GM23338 (cell line): ENCODE measurements at regions not wholly inside any gene's neighbourhood (a gene's known extent, or its start where the extent isn't known, plus 50 kb on each side); places are given as distances from the start of the nearest gene placed in this dataset.

Source experiments
- ATAC-seq: fragments of 200-7000 bp; cut with Tn5 transposase; 3 replicates; pipeline ENCODE4 v1.9.1; 2020
- DNase-seq: peaks from one replicate; pipeline ENCODE4 v3.0.0-alpha.2; 2015; ENCODE audit warnings: low spot score
- H2AFZ ChIP-seq: fragments of 200-600 bp; sonication (generic); 2 replicates; pipeline ENCODE4 v1.8.0; 2016; ENCODE audit warnings: antibody characterized with exemption, mild to moderate bottlenecking, moderate library complexity
- H3F3A ChIP-seq: fragments of 200-600 bp; sonication (generic); replicated peaks from 2 replicates; pipeline ENCODE4 v1.8.0; 2017; ENCODE audit warnings: antibody characterized with exemption, mixed run types, low read depth
- H3K27ac ChIP-seq: fragments of 200-600 bp; sonication (generic); 2 replicates; pipeline ENCODE4 v1.6.1; 2016; ENCODE audit warnings: low read depth
- H3K27me3 ChIP-seq: fragments of 200-600 bp; sonication (generic); 2 replicates; pipeline ENCODE4 v1.8.0; 2016; ENCODE audit warnings: mild to moderate bottlenecking, mixed run types, moderate library complexity; ENCODE audit not compliant: insufficient read depth
- H3K36me3 ChIP-seq: fragments of 200-600 bp; sonication (generic); 2 replicates; pipeline ENCODE4 v1.8.0; 2016; ENCODE audit warnings: mild to moderate bottlenecking; ENCODE audit not compliant: insufficient read depth
- H3K4me1 ChIP-seq: fragments of 200-600 bp; sonication (generic); 2 replicates; pipeline ENCODE4 v1.8.0; 2016; ENCODE audit warnings: mild to moderate bottlenecking, moderate library complexity; ENCODE audit not compliant: insufficient read depth
- H3K4me2 ChIP-seq: fragments of 200-600 bp; sonication (generic); 2 replicates; pipeline ENCODE4 v1.7.1; 2017; ENCODE audit warnings: mixed run types
- H3K4me3 ChIP-seq: fragments of 200-600 bp; sonication (generic); 2 replicates; pipeline ENCODE4 v1.6.1; 2016; ENCODE audit warnings: mixed run types
- H3K79me2 ChIP-seq: fragments of 200-600 bp; sonication (generic); replicated peaks from 2 replicates; pipeline ENCODE4 v1.8.0; 2017; ENCODE audit warnings: mild to moderate bottlenecking; ENCODE audit not compliant: insufficient read depth
- H3K9me2 ChIP-seq: fragments of 200-600 bp; sonication (generic); 2 replicates; pipeline ENCODE4 v1.8.0; 2017; ENCODE audit not compliant: insufficient read depth
- H4K20me1 ChIP-seq: fragments of 200-600 bp; sonication (generic); replicated peaks from 2 replicates; pipeline ENCODE4 v1.8.0; 2017; ENCODE audit warnings: mild to moderate bottlenecking; ENCODE audit not compliant: insufficient read depth
- H3K27ac Mint-ChIP-seq: 2 replicates; pipeline ENCODE4 v1.8.0; 2020; ENCODE audit warnings: inconsistent platforms, mild to moderate bottlenecking, moderate library complexity, mixed read lengths
- H3K27me3 Mint-ChIP-seq: 3 replicates; pipeline ENCODE4 v1.8.0; 2022; ENCODE audit warnings: low read depth, mild to moderate bottlenecking, moderate library complexity, mixed read lengths, inconsistent platforms; ENCODE audit not compliant: insufficient read depth, poor library complexity
- H3K36me3 Mint-ChIP-seq: 3 replicates; pipeline ENCODE4 v1.8.0; 2021; ENCODE audit warnings: low read depth, mild to moderate bottlenecking, inconsistent platforms, moderate library complexity, mixed read lengths
- H3K4me1 Mint-ChIP-seq: 3 replicates; pipeline ENCODE4 v1.8.0; 2020; ENCODE audit warnings: mild to moderate bottlenecking, inconsistent platforms, mixed read lengths
- H3K4me3 Mint-ChIP-seq: 3 replicates; pipeline ENCODE4 v1.8.0; 2021; ENCODE audit warnings: moderate library complexity, mild to moderate bottlenecking, inconsistent platforms, mixed read lengths
- H3K9me3 Mint-ChIP-seq: 3 replicates; pipeline ENCODE4 v1.8.0; 2020; ENCODE audit warnings: moderate library complexity, mild to moderate bottlenecking, inconsistent platforms, mixed read lengths
- CREB1 ChIP-seq: fragments of 250-450 bp; sonication (Bioruptor Pico); IDR thresholded peaks from 2 replicates; pipeline ENCODE4 v1.5.0; 2020; ENCODE audit warnings: low read depth, mild to moderate bottlenecking, moderate library complexity
- CTCF ChIP-seq, 2 experiments: fragments of 200-600 bp in 1 of 2; sonication (generic) in 1 of 2; conservative IDR thresholded peaks; 2 replicates each; pipeline versions ENCODE4 v1.5.1 to v1.6.1; 2016 to 2017; ENCODE audit warnings: antibody characterized with exemption in 2 of 2, low read depth in 2 of 2, mild to moderate bottlenecking in 2 of 2, moderate library complexity in 1 of 2
- EZH2phosphoT487 ChIP-seq: fragments of 200-600 bp; sonication (generic); IDR thresholded peaks from one replicate; pipeline ENCODE4 v1.8.1; 2018; ENCODE audit warnings: antibody characterized with exemption; ENCODE audit not compliant: unreplicated experiment
- JUNB ChIP-seq: IDR thresholded peaks from one replicate; pipeline ENCODE4 v1.6.1; 2016; ENCODE audit warnings: antibody characterized with exemption; ENCODE audit not compliant: unreplicated experiment
- NANOG ChIP-seq: IDR thresholded peaks from 2 replicates; pipeline ENCODE4 v1.6.1; 2016; ENCODE audit warnings: antibody characterized with exemption, borderline replicate concordance
- POLR2AphosphoS5 ChIP-seq: IDR thresholded peaks from 2 replicates; pipeline ENCODE4 v1.6.1; 2016; ENCODE audit warnings: antibody characterized with exemption, low read depth
- REST ChIP-seq: IDR thresholded peaks from one replicate; pipeline ENCODE4 v1.6.1; 2018; ENCODE audit warnings: antibody characterized with exemption; ENCODE audit not compliant: unreplicated experiment
- ZNF114 ChIP-seq: fragments of 250-450 bp; sonication (Bioruptor Pico); IDR thresholded peaks from 2 replicates; pipeline ENCODE4 v1.5.0; 2020; ENCODE audit warnings: mild to moderate bottlenecking, moderate library complexity

GRCh38 chr13:111958612-111959395 is 108.1 kb upstream of the SOX1 start:
- no peak for DNase-seq
- Histone ChIP-seq H3K9me2 (no peaks in the 10 kb centered on the region), H3K4me1 (no peaks in the 10 kb centered on the region), H3K27ac (no peak overlapping the region), H3K27me3 (no peaks in the 10 kb centered on the region), H3K4me3 (no peak overlapping the region), H2AFZ (no peak overlapping the region), H4K20me1 (no peaks in the 10 kb centered on the region), H3K4me2 (no peak overlapping the region), H3K36me3 (no peaks in the 10 kb centered on the region), H3F3A (no peaks in the 10 kb centered on the region), H3K79me2 (no peaks in the 10 kb centered on the region)
- H3K4me3 Mint-ChIP-seq: no peak overlapping the region
- no peaks in the 10 kb centered on the region for H3K9me3 Mint-ChIP-seq
- no peak for ATAC-seq
- no peaks in the 10 kb centered on the region for H3K36me3 Mint-ChIP-seq
- peaks cover 15% of the 10 kb centered on the region; the same call in 2 of the 3 replicates for H3K4me1 Mint-ChIP-seq
- peaks cover 5% of the 10 kb centered on the region for H3K27me3 Mint-ChIP-seq
- no peak for TF ChIP-seq EZH2phosphoT487
- no peak for TF ChIP-seq ZNF114 (CRISPR knock-in tag)
- TF ChIP-seq REST: no peak
- no peak for TF ChIP-seq JUNB
- no peak for TF ChIP-seq CREB1 (CRISPR knock-in tag)
- TF ChIP-seq CTCF (conservative IDR thresholded peaks at IDR 0.05; ENCODE audit: low read depth in 2 of 2): no peak
- H3K27ac Mint-ChIP-seq: no peak overlapping the region

GRCh38 chr13:111960152-111960772 is 106.7 kb upstream of the SOX1 start:
- no peaks in the 10 kb centered on the region for H4K20me1 ChIP-seq
- no peaks in the 10 kb centered on the region for H3K9me2 ChIP-seq
- Mint-ChIP-seq H3K9me3 (no peaks in the 10 kb centered on the region), H3K27ac (no peak overlapping the region), H3K4me1 (peaks cover 3% of the 10 kb centered on the region; the same call in 1 of the 3 replicates), H3K27me3 (peaks cover 2% of the 10 kb centered on the region), H3K36me3 (no peaks in the 10 kb centered on the region), H3K4me3 (no peak overlapping the region)
- no peaks in the 10 kb centered on the region for H3K36me3 ChIP-seq
- H3K4me3 ChIP-seq: no peak overlapping the region
- H2AFZ ChIP-seq: no peak overlapping the region
- no peaks in the 10 kb centered on the region for H3K4me1 ChIP-seq
- no peaks in the 10 kb centered on the region for H3K79me2 ChIP-seq
- H3K4me2 ChIP-seq: no peak overlapping the region
- H3F3A ChIP-seq: no peaks in the 10 kb centered on the region
- H3K27me3 ChIP-seq: no peaks in the 10 kb centered on the region
- H3K27ac ChIP-seq: no peak overlapping the region
- DNase-seq (no peak), ATAC-seq (no peak)
- TF ChIP-seq NANOG (no peak), ZNF114 (CRISPR knock-in tag) (no peak), CREB1 (CRISPR knock-in tag) (no peak), JUNB (no peak), POLR2AphosphoS5 (no peak), CTCF (conservative IDR thresholded peaks at IDR 0.05; ENCODE audit: low read depth in 2 of 2) (no peak)
